ENCODE measurements at regions not wholly inside any gene's neighbourhood (a gene's known extent, or its start where the extent isn't known, plus 50 kb on each side); places are given as distances from the start of the nearest gene placed in this dataset.

- TF ChIP-seq PATZ1 (tag by site-specific recombination; IDR thresholded peaks at IDR 0.05), result no peak
- no peak for TF ChIP-seq ZNF184 (tag by site-specific recombination; IDR thresholded peaks at IDR 0.05)
- TF ChIP-seq, protein P1, sequence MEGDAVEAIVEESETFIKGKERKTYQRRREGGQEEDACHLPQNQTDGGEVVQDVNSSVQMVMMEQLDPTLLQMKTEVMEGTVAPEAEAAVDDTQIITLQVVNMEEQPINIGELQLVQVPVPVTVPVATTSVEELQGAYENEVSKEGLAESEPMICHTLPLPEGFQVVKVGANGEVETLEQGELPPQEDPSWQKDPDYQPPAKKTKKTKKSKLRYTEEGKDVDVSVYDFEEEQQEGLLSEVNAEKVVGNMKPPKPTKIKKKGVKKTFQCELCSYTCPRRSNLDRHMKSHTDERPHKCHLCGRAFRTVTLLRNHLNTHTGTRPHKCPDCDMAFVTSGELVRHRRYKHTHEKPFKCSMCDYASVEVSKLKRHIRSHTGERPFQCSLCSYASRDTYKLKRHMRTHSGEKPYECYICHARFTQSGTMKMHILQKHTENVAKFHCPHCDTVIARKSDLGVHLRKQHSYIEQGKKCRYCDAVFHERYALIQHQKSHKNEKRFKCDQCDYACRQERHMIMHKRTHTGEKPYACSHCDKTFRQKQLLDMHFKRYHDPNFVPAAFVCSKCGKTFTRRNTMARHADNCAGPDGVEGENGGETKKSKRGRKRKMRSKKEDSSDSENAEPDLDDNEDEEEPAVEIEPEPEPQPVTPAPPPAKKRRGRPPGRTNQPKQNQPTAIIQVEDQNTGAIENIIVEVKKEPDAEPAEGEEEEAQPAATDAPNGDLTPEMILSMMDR (tag by site-specific recombination; IDR thresholded peaks at IDR 0.05), result no peak
- TF ChIP-seq ZBTB8A (tag by site-specific recombination; IDR thresholded peaks at IDR 0.05), result no peak
- no peak for TF ChIP-seq REST (tag by site-specific recombination; IDR thresholded peaks at IDR 0.05)
- no peak for TF ChIP-seq MZF1 (tag by site-specific recombination; IDR thresholded peaks at IDR 0.05; ENCODE audit: borderline replicate concordance)
- TF ChIP-seq ZBTB20 (tag by site-specific recombination; IDR thresholded peaks at IDR 0.05), result no peak
- no peak for TF ChIP-seq OVOL3 (tag by site-specific recombination; IDR thresholded peaks at IDR 0.05)
- no peak for TF ChIP-seq ZSCAN30 (tag by site-specific recombination; IDR thresholded peaks at IDR 0.05)
- TF ChIP-seq SP2 (tag by site-specific recombination; IDR thresholded peaks at IDR 0.05), result no peak
Measured at GRCh38 chr1:199767700-199768099, 259.8 kb upstream of the NR5A2 start.

All from HEK293 (cell line).